Lung (tissue), 11 donors: ENCODE measurements at regions not wholly inside any gene's neighbourhood (a gene's known extent, or its start where the extent isn't known, plus 50 kb on each side); places are given as distances from the start of the nearest gene placed in this dataset.

Source experiments
- ATAC-seq: fragments of 200-7000 bp; cut with Tn5 transposase; one replicate; pipeline ENCODE4 v1.9.1; 2020; ENCODE audit warnings: moderate number of reproducible peaks; ENCODE audit not compliant: insufficient read depth, low FRiP score
- DNase-seq, 3 donors: peaks; one replicate each; pipeline ENCODE4 v3.0.0-alpha.2; 2013 to 2017
- H3K27ac ChIP-seq, 2 donors: one replicate each; pipeline ENCODE4 v1.5.1; 2013; ENCODE audit warnings: mild to moderate bottlenecking in 2 of 2, moderate library complexity in 2 of 2, control low read depth in 1 of 2, inconsistent platforms in 1 of 2, low read depth in 1 of 2, low read length in 1 of 2
- H3K27me3 ChIP-seq, 3 donors: one replicate each; pipeline ENCODE4 v1.5.1; 2013; ENCODE audit warnings: low read length in 2 of 3; ENCODE audit not compliant: control insufficient read depth in 3 of 3, insufficient read depth in 3 of 3
- H3K36me3 ChIP-seq, 4 donors: one replicate each; pipeline ENCODE4 v1.5.1; 2013; ENCODE audit warnings: low read length in 4 of 4, mild to moderate bottlenecking in 1 of 4, moderate library complexity in 1 of 4; ENCODE audit not compliant: control insufficient read depth in 4 of 4, insufficient read depth in 4 of 4
- H3K4me1 ChIP-seq, 5 donors: one replicate each; pipeline ENCODE4 v1.5.1; 2013; ENCODE audit warnings: low read length in 5 of 5, mild to moderate bottlenecking in 2 of 5, moderate library complexity in 1 of 5; ENCODE audit not compliant: control insufficient read depth in 5 of 5, insufficient read depth in 5 of 5
- H3K4me3 ChIP-seq: one replicate; pipeline ENCODE4 v1.5.1; 2013; ENCODE audit warnings: mild to moderate bottlenecking, control low read depth, moderate library complexity
- H3K9ac ChIP-seq, 2 donors: one replicate each; pipeline ENCODE4 v1.5.1; 2013; ENCODE audit warnings: low read length in 2 of 2, control low read depth in 1 of 2; ENCODE audit not compliant: insufficient read depth in 1 of 2
- H3K9me3 ChIP-seq, 4 donors: one replicate each; pipeline ENCODE4 v1.5.1; 2013; ENCODE audit warnings: low read length in 3 of 4, mild to moderate bottlenecking in 1 of 4, moderate library complexity in 1 of 4; ENCODE audit not compliant: control insufficient read depth in 4 of 4, insufficient read depth in 3 of 4
- WGBS, 2 donors: extraction: QIAGEN DNeasy Blood & Tissue Kit; methylation state at CpG; one replicate each; pipeline ENCODE4 v1.1.7; 2013; 5-methylcytosine and 5-hydroxymethylcytosine counted together
- TF ChIP-seq, protein P1 (sequence below): IDR thresholded peaks from 2 replicates; pipeline ENCODE4 v1.5.1; 2012; ENCODE audit warnings: mild to moderate bottlenecking; ENCODE audit errors: control extremely low read depth, extremely low read depth
- donor health status: control.
- donor health status: control.
- donor health status: Bipolar disorder and iron deficiency.
- donor health status: healthy.
- donor health status: DM: yes; HTN: yes; CAD: no.

DNA sequence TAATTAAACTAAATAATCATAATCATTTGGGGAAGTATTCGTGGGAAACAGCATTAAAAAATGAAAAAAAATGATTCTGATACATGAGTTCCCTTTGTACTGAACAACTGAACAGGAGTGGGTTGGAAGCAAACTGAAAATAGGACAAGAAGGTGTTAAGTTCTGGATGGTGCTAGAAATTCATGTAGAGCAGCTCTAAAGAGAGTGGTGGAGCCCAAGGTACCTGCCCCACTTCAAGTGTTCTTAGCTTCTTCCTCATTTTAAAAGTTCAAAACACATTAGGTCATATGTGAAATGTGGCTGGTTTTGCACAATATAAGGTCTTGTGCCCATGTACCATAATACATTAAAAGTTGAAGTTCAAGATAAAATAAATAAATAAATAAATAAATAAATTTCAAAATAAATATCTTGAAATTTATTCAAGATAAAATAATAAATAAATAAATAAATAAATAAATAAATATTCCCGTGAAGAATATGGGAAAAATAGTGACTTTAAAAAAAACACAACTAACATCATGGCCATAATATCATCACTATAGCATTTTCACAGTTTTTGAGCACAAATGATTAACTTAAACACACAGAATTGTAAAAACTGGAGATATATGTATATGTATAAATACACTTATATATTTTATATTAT lies 191.5 kb upstream of the PRKD1 start:
- DNase-seq = peak in 1 of 3 donors; percentile 7
- Histone ChIP-seq H3K9ac (no peak overlapping the region), H3K27ac (no peak overlapping the region), H3K27me3 (no peaks in the 10 kb centered on the region), H3K4me3 (no peak overlapping the region), H3K36me3 (no peaks in the 10 kb centered on the region), H3K9me3 (no peaks in the 10 kb centered on the region), H3K4me1 (no peaks in the 10 kb centered on the region)
- 60 to 69% methylated on average over 2 of the region's 2 CpGs for WGBS, 2 donors
- TF ChIP-seq, protein P1, sequence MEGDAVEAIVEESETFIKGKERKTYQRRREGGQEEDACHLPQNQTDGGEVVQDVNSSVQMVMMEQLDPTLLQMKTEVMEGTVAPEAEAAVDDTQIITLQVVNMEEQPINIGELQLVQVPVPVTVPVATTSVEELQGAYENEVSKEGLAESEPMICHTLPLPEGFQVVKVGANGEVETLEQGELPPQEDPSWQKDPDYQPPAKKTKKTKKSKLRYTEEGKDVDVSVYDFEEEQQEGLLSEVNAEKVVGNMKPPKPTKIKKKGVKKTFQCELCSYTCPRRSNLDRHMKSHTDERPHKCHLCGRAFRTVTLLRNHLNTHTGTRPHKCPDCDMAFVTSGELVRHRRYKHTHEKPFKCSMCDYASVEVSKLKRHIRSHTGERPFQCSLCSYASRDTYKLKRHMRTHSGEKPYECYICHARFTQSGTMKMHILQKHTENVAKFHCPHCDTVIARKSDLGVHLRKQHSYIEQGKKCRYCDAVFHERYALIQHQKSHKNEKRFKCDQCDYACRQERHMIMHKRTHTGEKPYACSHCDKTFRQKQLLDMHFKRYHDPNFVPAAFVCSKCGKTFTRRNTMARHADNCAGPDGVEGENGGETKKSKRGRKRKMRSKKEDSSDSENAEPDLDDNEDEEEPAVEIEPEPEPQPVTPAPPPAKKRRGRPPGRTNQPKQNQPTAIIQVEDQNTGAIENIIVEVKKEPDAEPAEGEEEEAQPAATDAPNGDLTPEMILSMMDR = no peak
- no peak for ATAC-seq

DNA sequence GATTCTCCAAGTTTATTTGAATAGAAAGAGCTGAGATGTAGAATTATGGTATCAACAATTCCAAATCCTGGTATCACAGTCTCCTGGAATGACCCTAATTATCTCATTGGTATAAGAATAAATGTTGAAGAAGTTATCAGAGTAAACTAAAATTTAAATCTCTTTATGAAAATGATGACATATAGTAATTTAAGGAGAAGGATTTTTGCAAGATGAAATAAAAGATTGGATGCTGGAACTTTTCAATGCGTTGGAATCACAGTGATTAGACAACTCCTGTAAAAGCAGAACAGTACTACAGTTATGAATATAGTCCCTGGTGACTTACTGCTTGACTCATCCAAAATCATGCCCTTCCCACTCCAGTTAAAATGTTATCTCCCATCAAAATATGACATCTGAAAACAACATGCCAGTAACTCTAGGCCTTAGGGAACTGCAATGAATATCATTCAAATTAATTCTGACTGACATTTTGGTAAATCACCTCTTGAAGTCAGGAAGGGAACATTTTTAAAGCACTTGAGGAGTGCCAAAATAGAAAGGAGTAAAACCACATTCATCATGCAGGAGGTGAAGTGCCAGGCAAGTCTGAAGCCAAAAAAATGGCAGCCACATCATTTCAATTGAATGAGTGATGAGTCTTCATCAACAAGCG lies 197.8 kb upstream of the PRKD1 start:
- H3K9ac ChIP-seq = no peak overlapping the region
- no peak overlapping the region for H3K4me3 ChIP-seq
- H3K4me1 ChIP-seq = no peaks in the 10 kb centered on the region
- no peaks in the 10 kb centered on the region for H3K36me3 ChIP-seq
- no peak overlapping the region for H3K27ac ChIP-seq
- no peaks in the 10 kb centered on the region for H3K27me3 ChIP-seq
- 85 to 93% methylated on average over 2 of the region's 2 CpGs for WGBS, 2 donors
- DNase-seq (no peak), ATAC-seq (no peak)
- TF ChIP-seq, protein P1 = no peak
- no peaks in the 10 kb centered on the region for H3K9me3 ChIP-seq

DNA sequence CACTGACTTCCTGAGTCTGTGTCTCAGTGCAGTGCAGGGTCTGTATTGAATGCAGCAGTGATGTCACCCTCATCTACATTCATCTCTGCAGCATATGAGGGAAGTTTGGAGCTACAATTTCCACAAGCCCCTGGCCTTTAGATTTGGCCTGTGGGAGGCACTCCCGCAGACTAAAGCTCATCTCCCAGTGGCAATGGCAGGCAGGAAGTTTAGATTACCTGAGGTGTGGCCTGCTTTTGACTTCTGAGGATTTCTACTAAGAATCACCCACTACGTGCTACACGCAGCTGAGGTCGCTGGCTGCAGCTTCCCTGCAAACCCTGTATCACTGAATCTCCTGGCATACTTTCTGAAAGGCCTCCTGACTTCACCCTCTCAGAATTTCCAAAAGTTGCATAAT lies 202.2 kb upstream of the PRKD1 start:
- no peaks in the 10 kb centered on the region for H3K27me3 ChIP-seq
- no peak overlapping the region for H3K27ac ChIP-seq
- no peak overlapping the region for H3K4me3 ChIP-seq
- TF ChIP-seq, protein P1 = no peak
- no peaks in the 10 kb centered on the region for H3K36me3 ChIP-seq
- DNase-seq (no peak), ATAC-seq (no peak)
- WGBS, 2 donors = 56 to 59% methylated on average over 4 of the region's 4 CpGs
- H3K4me1 ChIP-seq = peaks cover 0 to 5% (median 0%) of the 10 kb centered on the region in 5 donors
- no peak overlapping the region for H3K9ac ChIP-seq
- no peaks in the 10 kb centered on the region for H3K9me3 ChIP-seq
